Embryonic facial prominence (tissue), 1 donor: ENCODE measurements at regions not wholly inside any gene's neighbourhood (a gene's known extent, or its start where the extent isn't known, plus 50 kb on each side); places are given as distances from the start of the nearest gene placed in this dataset.

Experiments
- DNase-seq: peaks from one replicate; pipeline ENCODE4 v3.0.0-alpha.2; 2016; ENCODE audit errors: extremely low spot score

DNA sequence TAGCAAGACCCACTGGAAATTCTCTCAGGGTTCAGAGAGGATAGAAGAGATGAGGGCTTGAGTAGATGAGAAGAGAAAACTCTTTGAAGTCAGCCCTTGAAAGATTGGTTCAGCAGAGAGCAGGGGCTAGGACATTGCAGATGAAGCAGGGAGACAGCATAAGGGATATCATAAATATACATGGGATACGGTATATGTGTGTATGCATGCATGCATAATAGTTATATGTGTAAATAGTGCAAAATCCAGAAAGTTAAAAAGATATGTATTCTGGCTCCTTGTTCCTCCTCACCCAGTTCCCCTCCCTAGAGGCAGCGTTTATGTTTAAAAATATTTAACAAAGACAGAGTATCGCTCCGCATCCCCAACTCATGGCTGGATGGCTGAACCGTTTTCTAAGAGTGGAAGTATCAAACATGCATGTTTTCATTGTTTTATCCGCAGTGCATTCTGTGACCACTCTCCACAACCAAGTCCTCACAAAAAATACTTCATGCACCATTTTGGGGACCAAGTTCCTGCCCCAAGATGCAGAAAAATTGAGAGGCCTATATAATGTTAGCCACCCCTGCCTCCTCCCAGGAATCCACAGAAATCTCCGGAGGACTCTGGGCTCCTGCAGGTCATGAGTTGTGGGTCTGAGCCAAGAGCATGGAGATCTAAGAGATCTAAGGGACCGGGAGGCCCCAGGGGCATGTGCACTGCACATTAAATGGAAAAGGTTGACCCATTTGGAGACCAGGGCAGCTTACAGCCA, 119.5 kb downstream of the MTX3 start:
- DNase-seq = no peak

DNA sequence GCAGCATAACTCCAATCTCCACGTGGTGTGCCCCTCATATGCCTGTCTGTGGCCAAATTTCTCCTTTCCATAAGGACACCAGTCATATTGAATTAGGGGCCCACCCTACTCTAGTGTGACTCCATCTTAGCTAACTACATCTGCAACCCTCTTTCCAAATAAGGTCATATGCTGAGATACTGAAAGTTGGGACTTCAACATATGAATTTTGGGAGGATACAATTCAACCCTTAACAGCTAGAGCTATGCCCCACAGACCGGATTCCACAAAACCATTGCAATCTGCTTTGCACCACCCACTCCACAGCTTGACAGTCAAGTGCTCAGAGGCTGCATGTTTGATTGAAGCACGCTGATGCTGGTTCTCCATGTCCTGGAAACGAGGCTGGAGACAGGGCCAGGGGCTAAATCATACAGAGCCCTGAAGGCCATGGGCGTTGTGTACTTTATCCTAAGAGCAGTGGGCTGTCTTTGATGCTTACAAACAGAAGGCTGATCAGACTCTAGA, 122.8 kb downstream of the MTX3 start:
- no peak for DNase-seq

DNA sequence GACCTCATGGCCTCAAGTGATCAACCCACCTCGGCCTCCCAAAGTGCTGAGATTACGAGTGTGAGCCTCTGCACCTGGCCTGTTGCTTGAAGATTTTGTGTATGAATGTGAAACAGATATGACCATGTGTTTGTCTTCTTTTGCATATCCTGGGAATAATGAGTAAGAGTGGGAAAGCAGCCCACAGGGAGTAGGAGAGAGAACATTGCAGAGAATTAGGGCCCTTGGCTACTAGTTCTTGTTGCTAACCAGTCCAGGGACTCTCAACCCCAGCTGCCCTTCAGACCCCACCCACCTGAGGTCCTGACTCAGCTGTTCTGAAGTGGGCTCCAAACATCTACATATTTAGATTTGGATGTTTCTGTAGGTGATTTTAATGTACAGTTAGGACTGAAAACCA, 125.5 kb downstream of the MTX3 start:
- no peak for DNase-seq

DNA sequence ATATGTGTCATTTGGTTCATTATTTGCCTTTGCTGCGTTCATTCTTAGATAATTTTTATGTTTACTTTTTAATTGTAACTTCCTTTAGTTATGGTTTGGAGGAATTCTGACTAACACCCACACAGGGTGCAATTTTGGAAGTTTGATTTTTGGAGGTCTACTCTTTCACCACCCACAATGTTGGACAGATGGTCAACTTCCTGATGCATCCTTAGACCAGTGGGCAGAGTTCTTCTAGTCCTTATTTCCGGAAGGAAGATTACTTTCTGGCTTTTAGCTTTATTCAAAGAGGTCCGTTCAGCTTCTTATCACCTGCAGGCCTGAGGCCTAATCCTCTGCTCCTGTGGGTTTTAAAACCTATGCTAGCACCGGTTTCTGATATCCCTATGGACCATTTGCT, 126.7 kb downstream of the MTX3 start:
- DNase-seq = no peak

DNA sequence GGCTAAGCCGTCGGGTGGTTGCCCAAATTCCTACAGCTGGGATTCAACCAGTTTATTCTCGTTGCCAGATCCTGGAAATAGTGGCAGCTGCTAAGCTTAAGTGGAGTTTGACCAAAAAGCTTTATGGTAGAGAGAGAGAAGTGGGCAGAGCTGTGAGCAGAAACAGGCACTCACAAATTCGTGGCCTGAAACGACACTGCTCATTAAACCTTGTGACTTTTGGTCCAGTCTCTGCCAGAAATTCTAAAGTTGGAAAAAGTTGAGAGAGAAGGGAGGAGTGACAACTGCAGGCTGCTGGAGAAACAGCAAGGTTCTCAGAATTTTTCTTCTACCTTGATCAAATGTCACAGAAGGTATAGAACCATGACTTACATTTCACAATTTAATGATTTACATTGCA, 131.5 kb downstream of the MTX3 start:
- DNase-seq = no peak

DNA sequence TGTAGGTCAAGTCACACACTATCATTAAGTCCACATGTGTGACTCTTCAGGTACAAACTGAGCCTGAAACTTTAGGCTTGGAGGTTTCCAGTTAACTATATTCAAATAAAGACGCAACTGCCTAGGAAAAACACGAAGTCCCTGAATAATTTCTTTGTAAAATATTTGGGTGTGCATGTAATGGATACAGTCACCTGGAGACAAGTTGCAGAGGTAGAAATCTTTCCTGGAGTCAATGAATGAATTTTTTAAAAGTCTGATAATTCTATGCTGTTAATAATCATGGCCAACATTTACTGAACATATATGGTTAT, 132.7 kb downstream of the MTX3 start:
- no peak for DNase-seq

DNA sequence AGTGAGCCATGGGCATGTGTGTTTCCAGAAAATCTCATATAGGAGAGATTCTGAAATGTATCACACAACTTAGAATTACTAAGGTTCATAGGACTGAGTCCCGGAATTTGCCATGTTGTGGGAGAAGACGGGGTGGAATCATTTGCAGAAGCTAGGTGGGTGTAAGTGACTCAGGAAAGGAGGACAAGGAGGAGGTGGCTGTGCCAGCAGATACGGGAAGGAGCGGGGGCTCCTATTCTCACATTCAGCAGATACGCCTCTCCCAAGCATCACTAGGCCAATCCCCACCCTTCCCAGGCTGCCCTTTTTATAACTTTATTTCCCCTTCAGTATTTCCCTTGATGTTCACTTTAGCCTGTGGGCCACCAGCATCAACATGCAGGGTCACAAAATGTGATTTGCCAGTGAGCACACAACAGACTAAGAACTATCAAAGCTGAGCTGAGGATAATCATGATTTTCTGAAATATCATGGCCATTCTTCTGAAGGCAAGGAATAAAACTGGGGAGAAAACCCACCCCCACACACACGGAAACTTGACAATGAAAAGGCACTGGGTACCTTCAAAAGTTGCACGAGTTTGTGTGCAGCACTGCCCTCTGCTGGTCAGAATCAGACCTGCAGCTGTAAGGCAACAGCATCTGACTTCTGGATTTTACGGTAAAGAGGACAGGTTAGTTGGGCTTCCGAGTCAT, 133.2 kb downstream of the MTX3 start:
- DNase-seq = no peak

DNA sequence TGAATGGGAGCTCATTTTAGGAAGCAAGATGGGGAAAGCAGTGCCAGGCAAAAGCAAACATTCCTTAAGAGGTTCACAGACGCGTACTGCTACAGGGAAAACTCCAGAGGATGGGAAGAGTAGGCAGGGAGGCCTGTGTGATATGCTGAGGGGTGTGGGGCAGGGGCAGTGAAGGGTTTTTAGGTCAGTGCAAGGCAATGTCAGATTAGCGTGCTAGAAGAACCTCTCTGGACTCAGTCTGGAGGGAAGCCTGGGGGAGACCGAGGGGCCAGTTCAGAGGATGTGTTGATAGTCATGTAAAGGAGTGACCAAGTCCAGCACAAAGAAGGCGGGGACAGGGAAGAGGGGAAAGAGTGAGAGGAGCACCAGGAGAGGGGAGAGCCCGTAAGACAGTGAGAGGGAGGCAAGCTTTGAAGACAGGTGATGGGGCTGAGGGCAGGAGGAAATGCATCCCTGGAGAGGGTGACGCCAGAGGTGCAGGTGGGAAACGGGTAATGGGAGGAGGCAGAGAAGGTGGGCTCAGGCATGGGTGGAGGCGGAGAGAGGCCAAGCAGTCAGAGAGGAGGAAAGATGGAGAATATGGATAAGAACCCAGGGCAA, 134.5 kb downstream of the MTX3 start:
- no peak for DNase-seq

DNA sequence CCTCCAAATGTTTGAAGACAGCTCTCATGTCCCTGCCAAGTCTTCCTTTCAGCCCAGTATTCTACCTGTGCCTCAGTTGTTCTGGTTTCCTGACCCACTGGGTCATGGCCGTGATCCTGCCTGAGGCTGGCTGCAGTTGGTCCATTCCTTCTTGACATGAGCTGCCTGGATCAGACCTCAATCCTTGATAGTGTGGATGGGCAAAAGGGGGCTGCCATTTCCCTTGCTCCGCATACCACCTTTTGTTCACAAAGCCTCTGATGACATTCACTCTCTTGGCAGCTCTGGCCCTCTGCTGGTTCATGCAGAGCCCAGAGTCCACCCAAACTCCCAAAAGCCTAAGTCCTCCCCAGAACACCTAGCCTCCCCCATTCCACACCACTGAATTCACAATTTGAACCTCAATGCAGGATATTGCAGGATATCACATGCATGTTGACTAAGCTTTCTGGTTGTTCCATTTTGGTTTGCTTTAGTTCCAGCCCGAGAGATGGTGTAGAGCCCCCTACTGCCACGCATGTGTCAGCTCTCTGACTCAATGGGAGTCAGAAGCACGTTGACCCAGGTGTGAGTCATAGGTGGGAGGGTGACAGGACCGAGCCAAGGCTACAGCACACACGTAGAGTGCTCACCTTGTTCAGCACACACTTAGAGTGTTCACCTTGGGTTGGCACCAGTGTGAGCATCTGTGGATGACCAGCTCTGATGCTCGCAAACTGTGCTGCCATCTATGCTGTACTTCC, 137.2 kb downstream of the MTX3 start:
- no peak for DNase-seq

DNA sequence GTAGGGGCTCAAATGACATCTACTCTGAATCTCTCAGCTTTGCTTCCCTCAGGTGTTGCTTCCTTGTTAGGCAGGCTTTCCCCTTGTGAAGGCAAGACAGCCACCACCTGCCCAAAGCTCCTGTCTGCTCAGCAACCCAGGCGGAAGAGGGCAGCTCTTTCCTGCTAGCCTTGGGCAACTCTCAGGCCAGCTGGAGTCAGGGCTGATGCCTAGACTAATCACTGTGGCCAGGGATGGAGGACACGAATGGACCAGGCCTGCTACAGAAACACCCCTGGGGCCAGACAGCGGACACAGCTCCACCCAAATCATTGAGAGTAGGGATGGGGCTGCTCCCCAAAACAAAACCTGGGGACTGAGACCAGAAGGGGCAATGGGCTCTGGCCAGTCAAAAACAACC, 138.0 kb downstream of the MTX3 start:
- DNase-seq = no peak

DNA sequence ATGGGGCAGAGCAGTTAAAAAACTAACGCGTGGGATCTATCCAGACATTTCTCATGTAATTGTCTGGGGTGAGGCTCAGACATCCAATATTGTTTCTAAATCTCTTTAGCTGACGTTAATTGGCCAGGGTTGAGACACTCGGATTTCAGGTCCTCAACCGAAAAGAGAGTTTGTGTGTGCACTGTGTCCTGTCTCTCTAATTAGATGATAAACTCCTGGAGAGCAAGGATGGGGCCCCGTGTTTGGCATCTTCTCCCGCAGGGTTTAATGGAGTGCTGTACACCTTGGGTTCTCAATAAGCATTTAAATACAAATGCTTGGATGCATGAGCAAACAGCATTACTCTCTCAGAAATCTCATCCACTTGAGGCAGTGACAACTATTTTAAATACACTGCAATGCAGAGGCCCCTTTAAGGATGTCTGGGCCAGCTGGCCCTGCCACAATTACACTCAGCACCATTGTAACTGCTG, 139.6 kb downstream of the MTX3 start:
- DNase-seq = no peak

DNA sequence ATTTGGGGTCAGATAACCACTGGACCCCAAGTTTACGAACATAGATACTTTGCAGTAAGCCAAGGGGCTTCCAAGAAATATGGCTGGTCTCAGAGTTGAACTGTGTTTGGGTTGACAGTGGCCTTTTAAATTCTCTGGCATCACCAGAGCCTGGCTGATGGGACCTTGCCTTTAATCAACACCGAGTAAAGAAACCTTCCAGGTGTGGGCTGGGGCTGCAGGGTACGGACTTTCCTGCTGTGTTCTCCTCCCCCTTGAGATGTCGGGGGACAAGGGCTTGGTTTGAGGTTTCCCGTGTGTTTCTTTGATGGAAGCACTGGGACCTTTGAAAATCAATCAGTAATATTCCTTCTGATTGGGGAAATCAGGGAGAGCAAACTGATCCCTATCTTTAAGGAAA, 140.1 kb downstream of the MTX3 start:
- DNase-seq = no peak

DNA sequence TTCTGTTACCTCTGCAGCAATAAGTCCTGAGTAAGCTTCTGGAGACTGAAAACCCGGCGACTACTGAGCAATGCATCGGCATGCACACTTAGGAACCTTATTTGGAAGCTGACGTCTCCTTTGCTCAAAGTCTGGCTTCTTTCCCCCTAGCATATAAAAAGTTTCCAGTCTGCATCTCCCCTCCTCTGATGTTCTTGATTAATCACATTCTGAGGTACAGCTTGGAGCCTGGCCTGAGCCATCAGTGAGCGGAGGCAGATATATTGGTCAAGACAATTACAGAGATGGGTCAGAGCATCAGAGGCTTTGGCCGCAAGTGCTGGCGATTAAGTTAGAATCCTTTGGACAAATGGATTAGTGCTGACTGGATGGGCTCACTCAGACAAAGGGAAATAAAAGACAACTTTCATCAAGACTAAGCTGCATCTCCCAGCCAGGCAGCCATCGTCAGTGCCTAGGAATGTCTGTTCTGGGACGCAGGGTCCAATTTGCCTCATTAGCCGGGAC, 140.7 kb downstream of the MTX3 start:
- no peak for DNase-seq

DNA sequence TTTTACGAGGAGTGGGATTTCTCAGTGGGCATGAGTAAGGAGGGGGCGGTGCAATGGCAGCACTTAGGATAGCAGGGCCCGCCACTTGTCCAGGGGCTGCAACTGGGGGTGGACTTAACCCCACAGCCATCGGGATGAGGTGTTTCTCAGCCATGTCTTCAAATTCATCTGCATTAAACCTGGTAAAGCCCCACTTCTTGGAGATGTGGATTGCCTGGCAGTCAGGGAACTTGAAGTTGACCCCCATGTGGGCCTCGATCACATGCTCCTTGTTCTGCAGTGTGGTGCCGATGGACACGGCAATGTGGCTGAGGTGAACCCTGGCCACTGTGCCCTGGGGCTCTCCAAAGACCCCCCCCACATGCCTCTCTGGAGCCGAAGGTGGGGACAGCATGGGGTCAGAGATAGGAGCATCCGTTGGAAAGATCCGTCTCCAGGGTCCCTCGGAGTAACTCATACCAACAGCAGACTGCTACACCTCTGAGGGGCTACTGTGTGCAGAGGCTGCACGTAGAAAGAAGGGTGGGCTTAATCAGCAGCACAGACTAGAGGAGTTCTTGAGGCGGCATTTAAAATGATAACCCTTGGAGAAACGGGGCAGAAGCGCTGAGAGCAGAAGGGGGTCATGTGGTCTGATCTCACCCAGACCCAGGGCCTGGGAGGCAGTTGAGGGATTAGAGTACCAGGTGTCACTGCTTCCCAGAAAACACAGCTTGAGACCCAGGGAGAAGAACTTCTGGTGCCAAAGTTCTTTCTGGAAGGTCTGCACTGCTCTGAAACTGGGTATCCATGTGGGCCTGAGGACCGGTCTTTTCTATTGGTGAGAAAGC, 141.4 kb downstream of the MTX3 start:
- no peak for DNase-seq
